ENCODE measurements at regions not wholly inside any gene's neighbourhood (a gene's known extent, or its start where the extent isn't known, plus 50 kb on each side); places are given as distances from the start of the nearest gene placed in this dataset.

DNA sequence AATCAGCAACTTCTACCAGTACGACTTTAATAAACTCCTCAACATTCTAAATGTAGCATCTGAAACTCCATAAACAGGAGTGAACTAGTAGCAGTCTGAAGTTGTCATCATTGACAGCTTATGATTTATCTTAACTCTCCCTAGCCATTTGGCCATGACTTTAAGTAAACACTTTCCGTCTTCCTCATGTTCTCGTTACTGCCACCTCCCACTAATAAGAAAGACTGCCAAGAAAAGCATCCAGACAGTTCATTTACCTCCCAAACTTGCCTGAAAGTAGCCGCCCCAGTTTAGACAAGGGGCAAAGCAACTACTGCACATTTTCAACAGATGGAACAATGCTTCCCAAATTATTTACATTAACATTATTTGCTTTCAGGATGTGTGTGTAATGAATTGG is 287.5 kb downstream of the OSR1 start:
- Histone ChIP-seq H3K79me2 (ENCODE audit: insufficient read depth, low read length) (no peaks in the 10 kb centered on the region), H2AFZ (ENCODE audit: low read length) (no peak overlapping the region), H4K20me1 (ENCODE audit: insufficient read depth, low read length, poor library complexity, severe bottlenecking) (no peaks in the 10 kb centered on the region), H3K36me3 (ENCODE audit: insufficient read depth, low read length) (no peaks in the 10 kb centered on the region), H3F3A (ENCODE audit: low read depth) (no peaks in the 10 kb centered on the region), H3K9ac (ENCODE audit: low read depth, low read length, poor library complexity, severe bottlenecking) (no peak overlapping the region), H3K4me3 (ENCODE audit: low read length, poor library complexity, severe bottlenecking) (no peak overlapping the region), H3K9me3 (ENCODE audit: insufficient read depth, low read depth, low read length) (no peaks in the 10 kb centered on the region), H3K4me2 (ENCODE audit: low read depth, low read length, poor library complexity, severe bottlenecking) (no peak overlapping the region), H3K9me2 (replicated peaks; ENCODE audit: low read depth, low read length) (no peaks in the 10 kb centered on the region), H3K27me3 (ENCODE audit: insufficient read depth, low read length, poor library complexity, severe bottlenecking) (no peaks in the 10 kb centered on the region), H3K4me1 (ENCODE audit: insufficient read depth, low read length, poor library complexity, severe bottlenecking) (no peaks in the 10 kb centered on the region)
- TF ChIP-seq, protein P1, sequence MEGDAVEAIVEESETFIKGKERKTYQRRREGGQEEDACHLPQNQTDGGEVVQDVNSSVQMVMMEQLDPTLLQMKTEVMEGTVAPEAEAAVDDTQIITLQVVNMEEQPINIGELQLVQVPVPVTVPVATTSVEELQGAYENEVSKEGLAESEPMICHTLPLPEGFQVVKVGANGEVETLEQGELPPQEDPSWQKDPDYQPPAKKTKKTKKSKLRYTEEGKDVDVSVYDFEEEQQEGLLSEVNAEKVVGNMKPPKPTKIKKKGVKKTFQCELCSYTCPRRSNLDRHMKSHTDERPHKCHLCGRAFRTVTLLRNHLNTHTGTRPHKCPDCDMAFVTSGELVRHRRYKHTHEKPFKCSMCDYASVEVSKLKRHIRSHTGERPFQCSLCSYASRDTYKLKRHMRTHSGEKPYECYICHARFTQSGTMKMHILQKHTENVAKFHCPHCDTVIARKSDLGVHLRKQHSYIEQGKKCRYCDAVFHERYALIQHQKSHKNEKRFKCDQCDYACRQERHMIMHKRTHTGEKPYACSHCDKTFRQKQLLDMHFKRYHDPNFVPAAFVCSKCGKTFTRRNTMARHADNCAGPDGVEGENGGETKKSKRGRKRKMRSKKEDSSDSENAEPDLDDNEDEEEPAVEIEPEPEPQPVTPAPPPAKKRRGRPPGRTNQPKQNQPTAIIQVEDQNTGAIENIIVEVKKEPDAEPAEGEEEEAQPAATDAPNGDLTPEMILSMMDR (conservative IDR thresholded peaks at IDR 0.05; ENCODE audit: low read length): no peak
- no peak for TF ChIP-seq EZH2phosphoT487 (IDR thresholded peaks at IDR 0.05; ENCODE audit: borderline replicate concordance)

DNA sequence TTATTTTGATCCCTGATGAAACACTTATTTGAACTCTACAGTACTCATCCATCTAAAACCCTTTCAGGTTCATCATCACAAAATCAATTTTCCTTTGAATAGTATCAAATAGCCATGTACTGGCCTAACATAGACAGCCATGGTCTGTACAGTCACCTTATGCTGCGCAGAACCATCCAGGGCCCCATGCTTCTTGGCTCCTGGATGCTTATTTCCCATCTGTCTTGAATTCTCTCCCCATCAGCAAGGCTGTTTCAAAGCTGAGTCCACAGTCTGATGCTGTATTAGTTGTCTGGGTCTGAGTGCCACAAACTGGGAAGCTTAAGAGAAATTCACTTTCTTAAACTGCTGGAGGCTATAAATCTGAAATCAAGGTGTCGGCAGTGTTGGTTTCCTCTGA is 290.2 kb downstream of the OSR1 start:
- Histone ChIP-seq H3F3A (ENCODE audit: low read depth) (no peaks in the 10 kb centered on the region), H3K4me2 (ENCODE audit: low read depth, low read length, poor library complexity, severe bottlenecking) (no peak overlapping the region), H3K4me3 (ENCODE audit: low read length, poor library complexity, severe bottlenecking) (no peak overlapping the region), H3K79me2 (ENCODE audit: insufficient read depth, low read length) (no peaks in the 10 kb centered on the region), H2AFZ (ENCODE audit: low read length) (no peak overlapping the region), H4K20me1 (ENCODE audit: insufficient read depth, low read length, poor library complexity, severe bottlenecking) (no peaks in the 10 kb centered on the region), H3K9me3 (ENCODE audit: insufficient read depth, low read depth, low read length) (no peaks in the 10 kb centered on the region), H3K36me3 (ENCODE audit: insufficient read depth, low read length) (no peaks in the 10 kb centered on the region), H3K4me1 (ENCODE audit: insufficient read depth, low read length, poor library complexity, severe bottlenecking) (no peaks in the 10 kb centered on the region), H3K9me2 (replicated peaks; ENCODE audit: low read depth, low read length) (no peaks in the 10 kb centered on the region), H3K27me3 (ENCODE audit: insufficient read depth, low read length, poor library complexity, severe bottlenecking) (no peaks in the 10 kb centered on the region), H3K9ac (ENCODE audit: low read depth, low read length, poor library complexity, severe bottlenecking) (no peak overlapping the region)
- TF ChIP-seq EZH2phosphoT487 (IDR thresholded peaks at IDR 0.05; ENCODE audit: borderline replicate concordance): no peak
- TF ChIP-seq, protein P1 (conservative IDR thresholded peaks at IDR 0.05; ENCODE audit: low read length): no peak

DNA sequence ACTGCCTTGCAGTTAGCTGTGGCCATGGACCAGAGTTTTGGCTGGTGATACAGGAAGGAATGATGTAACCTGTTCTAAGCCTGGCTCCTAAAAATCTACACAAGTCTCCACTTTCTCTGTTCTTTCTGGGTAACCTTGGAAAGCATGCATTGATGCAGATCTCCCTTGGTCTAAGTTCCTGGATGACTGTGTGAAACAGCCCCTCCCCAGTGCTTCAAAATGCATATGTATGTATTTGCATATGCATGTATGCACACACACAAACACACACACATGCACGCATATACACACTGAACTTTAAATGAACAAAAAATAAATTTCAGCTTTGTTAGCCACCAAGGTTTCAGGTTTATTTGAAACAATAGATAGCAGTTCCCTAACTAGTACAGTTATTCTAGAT is 296.1 kb downstream of the OSR1 start:
- Histone ChIP-seq H3K9me3 (ENCODE audit: insufficient read depth, low read depth, low read length) (no peaks in the 10 kb centered on the region), H3K79me2 (ENCODE audit: insufficient read depth, low read length) (no peaks in the 10 kb centered on the region), H3F3A (ENCODE audit: low read depth) (no peaks in the 10 kb centered on the region), H3K9ac (ENCODE audit: low read depth, low read length, poor library complexity, severe bottlenecking) (no peak overlapping the region), H3K4me1 (ENCODE audit: insufficient read depth, low read length, poor library complexity, severe bottlenecking) (no peaks in the 10 kb centered on the region), H3K4me3 (ENCODE audit: low read length, poor library complexity, severe bottlenecking) (no peak overlapping the region), H3K4me2 (ENCODE audit: low read depth, low read length, poor library complexity, severe bottlenecking) (no peak overlapping the region), H4K20me1 (ENCODE audit: insufficient read depth, low read length, poor library complexity, severe bottlenecking) (no peaks in the 10 kb centered on the region), H3K36me3 (ENCODE audit: insufficient read depth, low read length) (no peaks in the 10 kb centered on the region), H3K9me2 (replicated peaks; ENCODE audit: low read depth, low read length) (no peaks in the 10 kb centered on the region), H3K27me3 (ENCODE audit: insufficient read depth, low read length, poor library complexity, severe bottlenecking) (no peaks in the 10 kb centered on the region), H2AFZ (ENCODE audit: low read length) (no peak overlapping the region)
- TF ChIP-seq, protein P1 (conservative IDR thresholded peaks at IDR 0.05; ENCODE audit: low read length): no peak
- no peak for TF ChIP-seq EZH2phosphoT487 (IDR thresholded peaks at IDR 0.05; ENCODE audit: borderline replicate concordance)

All from Loucy (cell line).